NK-92 treated with Interleukin-12 subunit alpha and Interleukin-12 subunit beta, amount 100 ng/mL, for 24 hours (cell line): ENCODE measurements at regions not wholly inside any gene's neighbourhood (a gene's known extent, or its start where the extent isn't known, plus 50 kb on each side); places are given as distances from the start of the nearest gene placed in this dataset.
"Not testable (repeated sequence)": the region's sequence is repeated elsewhere in the genome, so short reads cannot be mapped to it uniquely, and the experiment has no call there.

Experiments
- DNase-seq: peaks from one replicate; lab custom pipeline; 2025; lab: John Stamatoyannopoulos, UW

GRCh38 chr3:102686792-102687191 lies 252.0 kb downstream of the ZPLD1 start:
- no peak for DNase-seq

GRCh38 chr3:102687851-102688555 lies 253.2 kb downstream of the ZPLD1 start:
- DNase-seq: no peak

GRCh38 chr3:102688556-102688930 lies 253.7 kb downstream of the ZPLD1 start:
- no peak for DNase-seq

- DNase-seq: no peak
Measured at GRCh38 chr3:102691507-102691906, 256.7 kb downstream of the ZPLD1 start.

- no peak for DNase-seq
Measured at GRCh38 chr3:102699104-102699818, 264.4 kb downstream of the ZPLD1 start.

GRCh38 chr3:102699819-102700140 lies 265.0 kb downstream of the ZPLD1 start:
- DNase-seq: no peak

GRCh38 chr3:102712896-102713295 lies 278.1 kb downstream of the ZPLD1 start:
- no peak for DNase-seq

- DNase-seq: no peak
Measured at GRCh38 chr3:102714567-102714966, 279.8 kb downstream of the ZPLD1 start.

- no peak for DNase-seq
Measured at GRCh38 chr3:102715030-102715697, 280.3 kb downstream of the ZPLD1 start.

- no peak for DNase-seq
Measured at GRCh38 chr3:102718651-102719050, 283.8 kb downstream of the ZPLD1 start.

- no peak for DNase-seq
Measured at GRCh38 chr3:102722317-102722716, 287.5 kb downstream of the ZPLD1 start.

- no peak for DNase-seq
Measured at GRCh38 chr3:102727340-102727739, 292.5 kb downstream of the ZPLD1 start.

- DNase-seq: not testable (repeated sequence)
Measured at GRCh38 chr3:102732581-102732980, 297.8 kb downstream of the ZPLD1 start.

GRCh38 chr3:102733791-102734563 lies 299.2 kb downstream of the ZPLD1 start:
- DNase-seq: no peak

- no peak for DNase-seq
Measured at GRCh38 chr3:102735311-102735710, 300.5 kb downstream of the ZPLD1 start.

- DNase-seq: no peak
Measured at GRCh38 chr3:102736288-102736974, 301.6 kb downstream of the ZPLD1 start.

GRCh38 chr3:102736975-102737304 lies 302.1 kb downstream of the ZPLD1 start:
- no peak for DNase-seq

GRCh38 chr3:102737353-102737752 lies 302.5 kb downstream of the ZPLD1 start:
- no peak for DNase-seq

- DNase-seq: no peak
Measured at GRCh38 chr3:102741105-102741504, 306.3 kb downstream of the ZPLD1 start.

GRCh38 chr3:102741694-102742093 lies 306.9 kb downstream of the ZPLD1 start:
- DNase-seq: no peak

GRCh38 chr3:102745881-102746280 lies 311.1 kb downstream of the ZPLD1 start:
- no peak for DNase-seq

- DNase-seq: no peak
Measured at GRCh38 chr3:102747611-102748010, 312.8 kb downstream of the ZPLD1 start.
